ENCODE measurements at regions not wholly inside any gene's neighbourhood (a gene's known extent, or its start where the extent isn't known, plus 50 kb on each side); places are given as distances from the start of the nearest gene placed in this dataset.

GRCh38 chr6:14287707-14288106, 170.1 kb downstream of the CD83 start:
- POLR2A ChIA-PET: no interaction called here
- no peaks in the 10 kb centered on the region; the same call in 1 of the 2 replicates for H3K27me3 Mint-ChIP-seq (ENCODE audit: low read depth)
- H3K9me3 Mint-ChIP-seq: peaks cover 7% of the 10 kb centered on the region
- H3K4me3 Mint-ChIP-seq: no peak overlapping the region
- TF ChIP-seq ZNF416 (CRISPR knock-in tag; IDR thresholded peaks at IDR 0.05): no peak
- no peak for TF ChIP-seq CDX4 (CRISPR knock-in tag; IDR thresholded peaks at IDR 0.05; ENCODE audit: borderline replicate concordance)
- TF ChIP-seq ZBTB43 (CRISPR knock-in tag; IDR thresholded peaks at IDR 0.05): no peak
- TF ChIP-seq ATF2 (CRISPR knock-in tag; IDR thresholded peaks at IDR 0.05; ENCODE audit: borderline replicate concordance, low read depth): no peak
- no peak for TF ChIP-seq CREB1 (CRISPR knock-in tag; IDR thresholded peaks at IDR 0.05)
- TF ChIP-seq ZNF138 (CRISPR knock-in tag; conservative IDR thresholded peaks at IDR 0.05): no peak
- no peak for TF ChIP-seq AFF4 (CRISPR knock-in tag; IDR thresholded peaks at IDR 0.05; ENCODE audit: borderline replicate concordance)
- no peak for TF ChIP-seq HMGXB4 (CRISPR knock-in tag; IDR thresholded peaks at IDR 0.05)
- no peak for TF ChIP-seq USF2 (CRISPR knock-in tag; IDR thresholded peaks at IDR 0.05)
- no peak overlapping the region for H3K27ac Mint-ChIP-seq
- CTCF ChIA-PET: interaction anchor here (1.3 kb wide), 1 partner anchor 109 kb away, joined by 3 read pairs; no protein-coding TSS in a partner anchor
- DNase-seq (ENCODE audit: low spot score) (no peak), ATAC-seq (no peak)
- H3K4me1 Mint-ChIP-seq: peaks cover 80% of the 10 kb centered on the region
- H3K36me3 Mint-ChIP-seq: peaks cover 22% of the 10 kb centered on the region

- H3K4me3 Mint-ChIP-seq: no peak overlapping the region
- H3K27me3 Mint-ChIP-seq (ENCODE audit: low read depth): no peaks in the 10 kb centered on the region; the same call in 1 of the 2 replicates
- CTCF ChIA-PET: interaction anchor here (1.3 kb wide), 1 partner anchor 108 kb away, joined by 3 read pairs; no protein-coding TSS in a partner anchor
- ATAC-seq: no peak
- H3K9me3 Mint-ChIP-seq: peaks cover 7% of the 10 kb centered on the region
- DNase-seq (ENCODE audit: low spot score): no peak
- H3K4me1 Mint-ChIP-seq: peaks cover 79% of the 10 kb centered on the region
- POLR2A ChIA-PET: no interaction called here
- H3K36me3 Mint-ChIP-seq: peaks cover 27% of the 10 kb centered on the region
- H3K27ac Mint-ChIP-seq: peak overlapping the region; percentile 26; the same call in 1 of the 2 replicates
- TF ChIP-seq AFF4 (CRISPR knock-in tag; IDR thresholded peaks at IDR 0.05; ENCODE audit: borderline replicate concordance) (no peak), MAX (CRISPR knock-in tag; IDR thresholded peaks at IDR 0.05) (no peak), ZNF396 (CRISPR knock-in tag; IDR thresholded peaks at IDR 0.05; ENCODE audit: borderline replicate concordance) (no peak), ZNF317 (CRISPR knock-in tag; IDR thresholded peaks at IDR 0.05; ENCODE audit: borderline replicate concordance, low read depth) (no peak), FOXJ3 (CRISPR knock-in tag; IDR thresholded peaks at IDR 0.05; ENCODE audit: borderline replicate concordance) (no peak), MLX (CRISPR knock-in tag; IDR thresholded peaks at IDR 0.05) (no peak)
Observed at GRCh38 chr6:14288910-14289309, 171.3 kb downstream of the CD83 start.
